ENCODE measurements at regions not wholly inside any gene's neighbourhood (a gene's known extent, or its start where the extent isn't known, plus 50 kb on each side); places are given as distances from the start of the nearest gene placed in this dataset.

DNA sequence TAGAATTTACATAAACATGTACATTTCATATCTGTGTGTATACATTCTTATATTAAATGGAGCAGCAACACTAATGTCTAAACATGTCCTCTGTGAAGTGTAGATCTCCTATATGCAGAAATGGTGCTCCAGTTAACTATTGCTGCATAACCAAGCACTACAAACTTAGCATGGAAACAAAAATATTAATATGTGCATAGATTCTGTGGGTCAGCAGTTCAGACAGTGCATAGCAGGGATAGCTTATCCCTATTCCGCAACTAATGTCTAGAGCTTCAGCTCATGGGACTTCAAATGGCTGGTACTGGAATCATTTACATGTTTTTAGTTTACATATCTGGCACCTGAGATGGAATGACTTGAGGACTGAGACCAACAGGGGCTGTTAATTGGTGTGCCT lies 652.1 kb downstream of the TLE4 start:
- Mint-ChIP-seq H3K9me3 (ENCODE audit: low read depth) (peaks cover 30% of the 10 kb centered on the region), H3K36me3 (ENCODE audit: low read depth) (no peaks in the 10 kb centered on the region), H3K27me3 (ENCODE audit: low read depth) (no peaks in the 10 kb centered on the region), H3K27ac (ENCODE audit: unreplicated experiment) (no peak overlapping the region), H3K4me3 (ENCODE audit: unreplicated experiment) (no peak overlapping the region), H3K4me1 (ENCODE audit: low read depth) (no peaks in the 10 kb centered on the region)
- TF ChIP-seq, protein P1, sequence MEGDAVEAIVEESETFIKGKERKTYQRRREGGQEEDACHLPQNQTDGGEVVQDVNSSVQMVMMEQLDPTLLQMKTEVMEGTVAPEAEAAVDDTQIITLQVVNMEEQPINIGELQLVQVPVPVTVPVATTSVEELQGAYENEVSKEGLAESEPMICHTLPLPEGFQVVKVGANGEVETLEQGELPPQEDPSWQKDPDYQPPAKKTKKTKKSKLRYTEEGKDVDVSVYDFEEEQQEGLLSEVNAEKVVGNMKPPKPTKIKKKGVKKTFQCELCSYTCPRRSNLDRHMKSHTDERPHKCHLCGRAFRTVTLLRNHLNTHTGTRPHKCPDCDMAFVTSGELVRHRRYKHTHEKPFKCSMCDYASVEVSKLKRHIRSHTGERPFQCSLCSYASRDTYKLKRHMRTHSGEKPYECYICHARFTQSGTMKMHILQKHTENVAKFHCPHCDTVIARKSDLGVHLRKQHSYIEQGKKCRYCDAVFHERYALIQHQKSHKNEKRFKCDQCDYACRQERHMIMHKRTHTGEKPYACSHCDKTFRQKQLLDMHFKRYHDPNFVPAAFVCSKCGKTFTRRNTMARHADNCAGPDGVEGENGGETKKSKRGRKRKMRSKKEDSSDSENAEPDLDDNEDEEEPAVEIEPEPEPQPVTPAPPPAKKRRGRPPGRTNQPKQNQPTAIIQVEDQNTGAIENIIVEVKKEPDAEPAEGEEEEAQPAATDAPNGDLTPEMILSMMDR (IDR thresholded peaks at IDR 0.05): no peak
- DNase-seq (ENCODE audit: low spot score): no peak

- TF ChIP-seq, protein P1 (IDR thresholded peaks at IDR 0.05): no peak
- Mint-ChIP-seq H3K4me3 (ENCODE audit: unreplicated experiment) (no peak overlapping the region), H3K27me3 (ENCODE audit: low read depth) (no peaks in the 10 kb centered on the region), H3K27ac (ENCODE audit: unreplicated experiment) (no peak overlapping the region), H3K4me1 (ENCODE audit: low read depth) (no peaks in the 10 kb centered on the region), H3K36me3 (ENCODE audit: low read depth) (no peaks in the 10 kb centered on the region), H3K9me3 (ENCODE audit: low read depth) (peaks cover 21% of the 10 kb centered on the region)
- DNase-seq (ENCODE audit: low spot score): no peak
Measured at GRCh38 chr9:80222466-80223169, 650.9 kb downstream of the TLE4 start.

DNA sequence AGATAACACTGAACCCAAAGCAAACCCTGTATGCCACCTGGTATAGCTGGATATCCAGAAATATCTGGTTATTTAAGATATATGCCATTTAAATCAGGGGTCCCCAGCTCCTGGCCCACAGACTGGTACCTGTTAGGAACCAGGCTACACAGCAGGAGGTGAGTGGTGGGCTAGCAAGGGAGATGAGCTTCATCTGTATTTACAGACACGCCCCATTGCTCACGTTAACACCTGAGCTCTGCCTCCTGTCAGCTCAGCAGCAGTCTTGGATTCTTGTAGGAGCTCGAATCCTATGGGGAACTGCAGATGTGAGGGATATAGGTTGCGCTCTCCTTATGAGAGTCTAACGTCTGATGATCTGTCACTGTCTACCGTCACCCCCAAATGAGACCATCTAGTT lies 646.6 kb downstream of the TLE4 start:
- H3K27me3 Mint-ChIP-seq (ENCODE audit: low read depth): no peaks in the 10 kb centered on the region
- H3K4me3 Mint-ChIP-seq (ENCODE audit: unreplicated experiment): no peak overlapping the region
- no peaks in the 10 kb centered on the region for H3K36me3 Mint-ChIP-seq (ENCODE audit: low read depth)
- H3K27ac Mint-ChIP-seq (ENCODE audit: unreplicated experiment): no peak overlapping the region
- DNase-seq (ENCODE audit: low spot score): no peak
- TF ChIP-seq, protein P1 (IDR thresholded peaks at IDR 0.05): no peak
- H3K9me3 Mint-ChIP-seq (ENCODE audit: low read depth): no peaks in the 10 kb centered on the region
- no peaks in the 10 kb centered on the region for H3K4me1 Mint-ChIP-seq (ENCODE audit: low read depth)

GRCh38 chr9:80213613-80214012 lies 641.8 kb downstream of the TLE4 start:
- no peak overlapping the region for H3K4me3 Mint-ChIP-seq (ENCODE audit: unreplicated experiment)
- peaks cover 5% of the 10 kb centered on the region for H3K36me3 Mint-ChIP-seq (ENCODE audit: low read depth)
- peaks cover 16% of the 10 kb centered on the region for H3K9me3 Mint-ChIP-seq (ENCODE audit: low read depth)
- TF ChIP-seq, protein P1 (IDR thresholded peaks at IDR 0.05): no peak
- H3K27me3 Mint-ChIP-seq (ENCODE audit: low read depth): no peaks in the 10 kb centered on the region
- H3K4me1 Mint-ChIP-seq (ENCODE audit: low read depth): no peaks in the 10 kb centered on the region
- peak; percentile 49 for DNase-seq (ENCODE audit: low spot score)
- H3K27ac Mint-ChIP-seq (ENCODE audit: unreplicated experiment): no peak overlapping the region

DNA sequence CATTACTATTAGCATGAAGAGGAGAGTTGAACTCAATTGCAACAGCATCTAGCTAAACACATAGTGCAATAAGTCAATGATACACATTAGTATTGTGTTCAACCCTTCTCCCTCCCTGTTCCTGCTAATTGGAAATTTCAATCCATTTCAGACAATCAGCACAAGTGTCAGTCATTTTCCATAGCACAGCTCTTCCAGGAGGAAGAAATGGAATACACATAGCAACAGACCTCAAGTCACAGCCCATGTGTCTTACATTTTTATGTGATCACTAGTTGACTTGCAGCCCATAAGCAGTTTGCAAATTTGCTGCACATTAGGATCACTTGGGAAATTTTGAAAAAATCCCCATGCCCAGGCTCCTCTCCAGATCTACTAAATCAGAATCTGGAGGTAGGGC lies 636.9 kb downstream of the TLE4 start:
- H3K4me1 Mint-ChIP-seq (ENCODE audit: low read depth): no peaks in the 10 kb centered on the region
- no peak overlapping the region for H3K4me3 Mint-ChIP-seq (ENCODE audit: unreplicated experiment)
- no peak overlapping the region for H3K27ac Mint-ChIP-seq (ENCODE audit: unreplicated experiment)
- H3K27me3 Mint-ChIP-seq (ENCODE audit: low read depth): no peaks in the 10 kb centered on the region
- H3K36me3 Mint-ChIP-seq (ENCODE audit: low read depth): peaks cover 5% of the 10 kb centered on the region
- peaks cover 18% of the 10 kb centered on the region for H3K9me3 Mint-ChIP-seq (ENCODE audit: low read depth)
- TF ChIP-seq, protein P1 (IDR thresholded peaks at IDR 0.05): no peak
- no peak for DNase-seq (ENCODE audit: low spot score)

Measured in chondrocyte (in vitro differentiated cells).